Uterus (tissue), 3 donors: ENCODE measurements at regions not wholly inside any gene's neighbourhood (a gene's known extent, or its start where the extent isn't known, plus 50 kb on each side); places are given as distances from the start of the nearest gene placed in this dataset.

Experiments used
- DNase-seq, 2 donors: peaks; one replicate each; pipeline ENCODE4 v3.0.0-alpha.2; 2019 to 2020
- H3K27ac ChIP-seq, 2 donors: fragments of 200-600 bp; sonication (generic); 1 replicate in 1 of 2; 2 replicates in 1 of 2; pipeline ENCODE4 v1.5.1; 2016 to 2018
- H3K27me3 ChIP-seq, 2 donors: fragments of 200-600 bp; sonication (generic); one replicate each; pipeline ENCODE4 v1.5.1; 2018 to 2019; ENCODE audit warnings: control low read depth in 1 of 2
- H3K36me3 ChIP-seq, 2 donors: fragments of 200-600 bp; sonication (generic); one replicate each; pipeline ENCODE4 v1.5.1; 2019; ENCODE audit warnings: control low read depth in 1 of 2
- H3K4me1 ChIP-seq, 2 donors: fragments of 200-600 bp; sonication (generic); one replicate each; pipeline ENCODE4 v1.5.1; 2018 to 2019; ENCODE audit warnings: control low read depth in 1 of 2
- H3K4me3 ChIP-seq, 2 donors: fragments of 200-600 bp; sonication (generic); 1 replicate in 1 of 2; 2 replicates in 1 of 2; pipeline ENCODE4 v1.5.1; 2018 to 2019; ENCODE audit warnings: mild to moderate bottlenecking in 1 of 2
- H3K9me3 ChIP-seq, 2 donors: fragments of 200-600 bp; sonication (generic); one replicate each; pipeline ENCODE4 v1.5.1; 2019; ENCODE audit warnings: control low read depth in 1 of 2
- CTCF ChIP-seq, 4 experiments: fragments of 200-600 bp in 2 of 4; fragments of 450-650 bp in 2 of 4; sonication (generic) in 2 of 4; IDR thresholded peaks; one replicate each; pipeline ENCODE4 v1.5.1; 2016 to 2019; ENCODE audit warnings: antibody characterized with exemption in 4 of 4, mild to moderate bottlenecking in 2 of 4, moderate library complexity in 1 of 4
- POLR2A ChIP-seq, 2 donors: fragments of 450-650 bp; IDR thresholded peaks; one replicate each; pipeline ENCODE4 v1.6.1; 2016; ENCODE audit warnings: antibody characterized with exemption in 2 of 2, mild to moderate bottlenecking in 1 of 2, moderate library complexity in 1 of 2
- intact Hi-C: fragments of 100-400 bp; cut with DNase I; formaldehyde crosslinking; loops from one replicate; pipeline ENCODE4 v1.15.1; 2023; ENCODE audit warnings: low total_unique reads
- donor health status: DM: yes; HTN: yes; CAD: no.

GRCh38 chr3:117184574-117184973, 475.0 kb downstream of the TUSC7 start:
- Histone ChIP-seq H3K27ac (no peak overlapping the region), H3K4me1 (no peaks in the 10 kb centered on the region), H3K27me3 (no peaks in the 10 kb centered on the region), H3K36me3 (no peaks in the 10 kb centered on the region), H3K9me3 (no peaks in the 10 kb centered on the region), H3K4me3 (no peak overlapping the region)
- TF ChIP-seq POLR2A (IDR thresholded peaks at IDR 0.05): no peak
- TF ChIP-seq CTCF (IDR thresholded peaks at IDR 0.05): no peak
- intact Hi-C loops: no loop called here
- no peak for DNase-seq

GRCh38 chr3:117191245-117191644, 481.7 kb downstream of the TUSC7 start:
- DNase-seq: no peak
- Histone ChIP-seq H3K4me1 (no peaks in the 10 kb centered on the region), H3K27ac (no peak overlapping the region), H3K36me3 (no peaks in the 10 kb centered on the region), H3K9me3 (no peaks in the 10 kb centered on the region), H3K27me3 (no peaks in the 10 kb centered on the region), H3K4me3 (no peak overlapping the region)
- no peak for TF ChIP-seq POLR2A (IDR thresholded peaks at IDR 0.05)
- intact Hi-C loops: no loop called here

GRCh38 chr3:117192888-117193287, 483.3 kb downstream of the TUSC7 start:
- H3K27ac ChIP-seq: no peak overlapping the region
- intact Hi-C loops: no loop called here
- no peaks in the 10 kb centered on the region for H3K36me3 ChIP-seq
- H3K4me1 ChIP-seq: no peaks in the 10 kb centered on the region
- no peak for DNase-seq
- no peaks in the 10 kb centered on the region for H3K9me3 ChIP-seq
- no peaks in the 10 kb centered on the region for H3K27me3 ChIP-seq
- H3K4me3 ChIP-seq: no peak overlapping the region
- TF ChIP-seq POLR2A (IDR thresholded peaks at IDR 0.05) (no peak), CTCF (IDR thresholded peaks at IDR 0.05) (no peak)

GRCh38 chr3:117193390-117193789, 483.8 kb downstream of the TUSC7 start:
- Histone ChIP-seq H3K4me3 (no peak overlapping the region), H3K4me1 (no peaks in the 10 kb centered on the region), H3K36me3 (no peaks in the 10 kb centered on the region), H3K27ac (no peak overlapping the region), H3K27me3 (no peaks in the 10 kb centered on the region), H3K9me3 (no peaks in the 10 kb centered on the region)
- TF ChIP-seq CTCF (IDR thresholded peaks at IDR 0.05): no peak
- TF ChIP-seq POLR2A (IDR thresholded peaks at IDR 0.05): no peak
- no peak for DNase-seq
- intact Hi-C loops: no loop called here

- intact Hi-C loops: no loop called here
- no peaks in the 10 kb centered on the region for H3K9me3 ChIP-seq
- H3K4me3 ChIP-seq: no peak overlapping the region
- no peak overlapping the region for H3K27ac ChIP-seq
- no peaks in the 10 kb centered on the region for H3K27me3 ChIP-seq
- no peaks in the 10 kb centered on the region for H3K4me1 ChIP-seq
- H3K36me3 ChIP-seq: no peaks in the 10 kb centered on the region
- no peak for TF ChIP-seq POLR2A (IDR thresholded peaks at IDR 0.05)
- TF ChIP-seq CTCF (IDR thresholded peaks at IDR 0.05): no peak
- no peak for DNase-seq
Measured at GRCh38 chr3:117195034-117195433, 485.5 kb downstream of the TUSC7 start.

- no peak for DNase-seq
- intact Hi-C loops: no loop called here
- no peak overlapping the region for H3K27ac ChIP-seq
- H3K4me1 ChIP-seq: no peaks in the 10 kb centered on the region
- H3K27me3 ChIP-seq: no peaks in the 10 kb centered on the region
- no peak overlapping the region for H3K4me3 ChIP-seq
- H3K36me3 ChIP-seq: no peaks in the 10 kb centered on the region
- TF ChIP-seq POLR2A (IDR thresholded peaks at IDR 0.05): no peak
- TF ChIP-seq CTCF (IDR thresholded peaks at IDR 0.05): no peak
- no peaks in the 10 kb centered on the region for H3K9me3 ChIP-seq
Measured at GRCh38 chr3:117200962-117201361, 491.4 kb downstream of the TUSC7 start.
